Osteoblast (primary cell): ENCODE measurements at regions not wholly inside any gene's neighbourhood (a gene's known extent, or its start where the extent isn't known, plus 50 kb on each side); places are given as distances from the start of the nearest gene placed in this dataset.

Experiments
- DNase-seq: peaks from one replicate; pipeline ENCODE4 v3.0.0; 2011; ENCODE audit warnings: low spot score, mixed read lengths; ENCODE audit not compliant: insufficient read length; ENCODE audit errors: missing footprints
- H2AFZ ChIP-seq: 2 replicates; pipeline ENCODE4 v1.6.0; 2011; ENCODE audit warnings: mild to moderate bottlenecking, low read length
- H3K27ac ChIP-seq: 2 replicates; pipeline ENCODE4 v1.5.1; 2011; ENCODE audit warnings: mild to moderate bottlenecking, low read depth, low read length, moderate library complexity
- H3K27me3 ChIP-seq: 2 replicates; pipeline ENCODE4 v1.6.0; 2012; ENCODE audit warnings: mild to moderate bottlenecking, control low read depth, inconsistent platforms, low read length, moderate library complexity; ENCODE audit not compliant: insufficient read depth
- H3K36me3 ChIP-seq: 2 replicates; pipeline ENCODE4 v1.5.1; 2011; ENCODE audit warnings: mild to moderate bottlenecking, low read length, control low read depth, moderate library complexity; ENCODE audit not compliant: insufficient read depth
- H3K4me1 ChIP-seq: 2 replicates; pipeline ENCODE4 v1.5.1; 2011; ENCODE audit warnings: mild to moderate bottlenecking, low read length, control low read depth, moderate library complexity; ENCODE audit not compliant: insufficient read depth
- H3K4me2 ChIP-seq: 2 replicates; pipeline ENCODE4 v1.6.0; 2011; ENCODE audit warnings: mild to moderate bottlenecking, low read length; ENCODE audit not compliant: insufficient read depth
- H3K4me3 ChIP-seq: fragments of 200-600 bp; sonication (generic); 3 replicates; pipeline ENCODE4 v1.5.1; 2012; ENCODE audit warnings: mild to moderate bottlenecking, low read length, inconsistent platforms; ENCODE audit not compliant: insufficient read depth
- H3K79me2 ChIP-seq: 2 replicates; pipeline ENCODE4 v1.6.0; 2012; ENCODE audit warnings: mild to moderate bottlenecking, low read length, control low read depth, inconsistent platforms; ENCODE audit not compliant: insufficient read depth
- H3K9me3 ChIP-seq: 2 replicates; pipeline ENCODE4 v1.5.1; 2011; ENCODE audit warnings: low read depth, low read length, control low read depth
- H4K20me1 ChIP-seq: 2 replicates; pipeline ENCODE4 v1.6.0; 2012; ENCODE audit warnings: mild to moderate bottlenecking, low read length, control low read depth; ENCODE audit not compliant: insufficient read depth
- CTCF ChIP-seq: IDR thresholded peaks from 2 replicates; pipeline ENCODE4 v1.5.1; 2011; ENCODE audit warnings: mild to moderate bottlenecking, low read depth, low read length, moderate library complexity; ENCODE audit errors: extremely low read depth

DNA sequence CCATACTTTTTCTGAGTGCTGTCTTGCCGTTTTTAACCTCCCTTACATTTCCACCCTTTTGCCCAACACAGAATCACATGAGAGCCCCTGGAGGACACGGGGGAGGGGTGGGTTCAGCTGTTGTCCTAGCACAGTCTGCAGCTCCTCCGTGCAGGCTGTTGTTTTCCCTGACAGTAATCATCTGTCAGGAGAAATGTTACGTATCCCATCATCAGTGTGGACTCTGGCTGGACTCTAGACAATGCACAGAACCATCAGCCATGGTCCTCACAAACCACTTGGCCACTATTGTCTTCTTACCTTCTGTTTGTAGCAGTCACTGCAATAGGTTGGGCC is 92.1 kb downstream of the RIN2 start:
- Histone ChIP-seq H3K4me2 (peak overlapping the region; percentile 35), H2AFZ (peak overlapping the region; percentile 78), H3K27ac (peak overlapping the region; percentile 49), H3K36me3 (no peaks in the 10 kb centered on the region), H3K4me3 (no peak overlapping the region), H3K4me1 (peaks cover 17% of the 10 kb centered on the region), H3K27me3 (no peaks in the 10 kb centered on the region), H4K20me1 (no peaks in the 10 kb centered on the region), H3K9me3 (no peaks in the 10 kb centered on the region), H3K79me2 (no peaks in the 10 kb centered on the region)
- no peak for DNase-seq
- TF ChIP-seq CTCF, result no peak

DNA sequence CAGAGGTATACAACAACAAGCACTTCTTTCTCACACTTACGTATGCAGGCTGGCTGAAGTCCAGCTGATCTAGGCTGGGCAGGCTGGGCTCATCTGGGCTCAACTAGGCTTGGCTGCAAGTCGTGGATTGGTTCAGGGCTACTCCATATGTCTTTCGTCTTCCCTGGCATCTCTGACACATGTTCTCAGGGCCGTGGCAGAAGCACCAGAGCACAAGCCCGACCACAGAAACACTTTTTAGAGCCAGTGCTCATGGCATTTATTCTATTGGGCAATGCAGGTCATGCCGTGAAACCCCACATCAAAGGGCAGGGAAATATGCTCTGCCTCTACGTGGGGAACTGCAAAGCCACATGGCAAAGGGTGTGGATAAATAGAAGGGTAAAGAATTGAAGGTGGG is 93.8 kb downstream of the RIN2 start:
- DNase-seq, result no peak
- H3K27ac ChIP-seq, result no peak overlapping the region
- no peaks in the 10 kb centered on the region for H3K36me3 ChIP-seq
- no peak for TF ChIP-seq CTCF
- no peak overlapping the region for H2AFZ ChIP-seq
- no peaks in the 10 kb centered on the region for H4K20me1 ChIP-seq
- H3K4me3 ChIP-seq, result no peak overlapping the region
- H3K4me2 ChIP-seq, result no peak overlapping the region
- H3K9me3 ChIP-seq, result no peaks in the 10 kb centered on the region
- no peaks in the 10 kb centered on the region for H3K27me3 ChIP-seq
- peaks cover 17% of the 10 kb centered on the region for H3K4me1 ChIP-seq
- H3K79me2 ChIP-seq, result no peaks in the 10 kb centered on the region

DNA sequence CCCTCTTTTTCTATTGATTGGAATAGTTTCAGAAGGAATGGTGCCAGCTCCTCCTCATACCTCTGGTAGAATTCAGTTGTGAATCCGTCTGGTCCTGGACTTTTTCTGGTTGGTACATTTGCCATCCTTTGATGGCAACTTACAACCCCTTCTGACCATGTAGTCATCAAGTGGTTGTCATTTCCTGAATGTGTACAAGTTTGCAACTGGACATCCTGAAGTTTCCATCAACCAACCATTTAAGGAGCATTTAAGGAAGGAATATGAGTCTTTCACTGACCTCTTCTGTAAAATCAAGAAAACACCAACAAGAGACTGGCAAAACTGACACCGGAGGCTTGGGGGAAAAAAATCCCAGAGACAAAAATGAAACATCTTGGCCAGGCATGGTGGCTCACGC is 97.4 kb downstream of the RIN2 start:
- Histone ChIP-seq H3K4me3 (no peak overlapping the region), H3K79me2 (no peaks in the 10 kb centered on the region), H3K27ac (no peak overlapping the region), H3K36me3 (no peaks in the 10 kb centered on the region), H3K4me1 (peaks cover 11% of the 10 kb centered on the region), H2AFZ (no peak overlapping the region), H3K4me2 (no peak overlapping the region), H3K9me3 (no peaks in the 10 kb centered on the region), H4K20me1 (no peaks in the 10 kb centered on the region), H3K27me3 (no peaks in the 10 kb centered on the region)
- TF ChIP-seq CTCF, result no peak
- DNase-seq, result no peak

GRCh38 chr20:19858466-19859371 is 100.7 kb downstream of the RIN2 start:
- H3K27ac ChIP-seq, result no peak overlapping the region
- peak; percentile 77 for DNase-seq

More at GRCh38 chr20:19858466-19859371, 100.7 kb downstream of the RIN2 start:
- Histone ChIP-seq H3K4me2 (peak overlapping the region; percentile 32), H3K27me3 (no peaks in the 10 kb centered on the region), H3K9me3 (no peaks in the 10 kb centered on the region), H2AFZ (peak overlapping the region; percentile 25), H3K4me1 (peaks cover 9% of the 10 kb centered on the region), H3K4me3 (no peak overlapping the region), H4K20me1 (no peaks in the 10 kb centered on the region), H3K79me2 (no peaks in the 10 kb centered on the region), H3K36me3 (no peaks in the 10 kb centered on the region)
- TF ChIP-seq CTCF, result no peak
